K562 (cell line): ENCODE measurements at regions not wholly inside any gene's neighbourhood (a gene's known extent, or its start where the extent isn't known, plus 50 kb on each side); places are given as distances from the start of the nearest gene placed in this dataset.

ENCODE experiments used
- ATAC-seq: fragments of 200-7000 bp; cut with Tn5 transposase; 3 replicates; pipeline ENCODE4 v1.9.1; 2020; ENCODE audit warnings: moderate library complexity
- BruUV-seq: library from RNA; stranded (reverse); fragments of 400-500 nt; replicated peaks from 2 replicates; lab custom pipeline; 2021; lab: Mats Ljungman, UMichigan
- CTCF ChIA-PET: fragments of 300-600 bp; formaldehyde crosslinking; extraction: SDS; loops from one replicate; lab custom pipeline; 2021; ENCODE audit warnings: low intra/inter-chr PET ratio; lab: Yijun Ruan, JAX
- POLR2A ChIA-PET: fragments of 300-600, 350-650 bp; sonication (Branson Sonifier 250); formaldehyde crosslinking; extraction: SDS; loops from one replicate; lab custom pipeline; 2021; ENCODE audit warnings: antibody characterized with exemption, inconsistent platforms; lab: Yijun Ruan, JAX
- DNase-seq, 4 experiments: peaks; one replicate each; pipeline versions ENCODE4 v3.0.0 to v3.0.0-alpha.2; 2011 to 2018; ENCODE audit warnings: low spot score in 3 of 4, mixed read lengths in 3 of 4; ENCODE audit errors: extremely low read depth in 1 of 4
- FAIRE-seq: peaks from 2 replicates; lab custom pipeline; 2011; peaks lifted over from hg19 to GRCh38; lab: Jason Lieb, UNC
- H2AFZ ChIP-seq: 2 replicates; pipeline ENCODE4 v1.6.0; 2011; ENCODE audit warnings: low read depth, low read length, control low read depth, inconsistent platforms
- H3K27ac ChIP-seq: fragments of 200-600 bp; 3 replicates; pipeline ENCODE4 v1.8.0; 2011; ENCODE audit warnings: low read depth, mild to moderate bottlenecking, control low read depth, inconsistent platforms, low read length, moderate library complexity, mixed read lengths; ENCODE audit errors: extremely low read depth
- H3K27me3 ChIP-seq, 2 experiments: fragments of 300-600 bp in 1 of 2; 2 replicates in 1 of 2; 3 replicates in 1 of 2; pipeline versions ENCODE4 v1.6.0 to v1.8.0; 2011; ENCODE audit warnings: inconsistent platforms in 2 of 2, low read length in 2 of 2, mild to moderate bottlenecking in 1 of 2, mixed read lengths in 1 of 2, moderate library complexity in 1 of 2; ENCODE audit not compliant: control insufficient read depth in 2 of 2, insufficient read depth in 2 of 2
- H3K36me3 ChIP-seq: fragments of 300-600 bp; 3 replicates; pipeline ENCODE4 v1.8.0; 2011; ENCODE audit warnings: mild to moderate bottlenecking, low read length, inconsistent platforms; ENCODE audit not compliant: control insufficient read depth, insufficient read depth
- H3K4me1 ChIP-seq, 2 experiments: fragments of 200-600 bp in 1 of 2; replicated peaks in 1 of 2; 2 replicates in 1 of 2; 3 replicates in 1 of 2; pipeline versions ENCODE4 v1.5.1 to v1.8.0; 2011; ENCODE audit warnings: inconsistent platforms in 2 of 2, low read length in 2 of 2, mild to moderate bottlenecking in 1 of 2, mixed read lengths in 1 of 2, moderate library complexity in 1 of 2; ENCODE audit not compliant: control insufficient read depth in 2 of 2, insufficient read depth in 2 of 2
- H3K4me2 ChIP-seq: 2 replicates; pipeline ENCODE4 v1.6.1; 2011; ENCODE audit warnings: low read length, control low read depth, inconsistent platforms, mixed read lengths; ENCODE audit not compliant: insufficient read depth
- H3K4me3 ChIP-seq: fragments of 200-600 bp; sonication (generic), shearing (Covaris generic); 2 replicates; pipeline ENCODE4 v1.5.1; 2016; ENCODE audit warnings: control low read depth, inconsistent platforms
- H3K79me2 ChIP-seq: fragments of 200-600 bp; 3 replicates; pipeline ENCODE4 v1.8.0; 2011; ENCODE audit warnings: low read length, inconsistent platforms; ENCODE audit not compliant: control insufficient read depth, insufficient read depth
- H3K9ac ChIP-seq, 2 experiments: 2 replicates each; pipeline versions ENCODE4 v1.6.0 to v1.6.1; 2011; ENCODE audit warnings: low read depth in 2 of 2, low read length in 2 of 2, control low read depth in 1 of 2, inconsistent platforms in 1 of 2, mild to moderate bottlenecking in 1 of 2, mixed read lengths in 1 of 2; ENCODE audit not compliant: insufficient read depth in 1 of 2
- H3K9me1 ChIP-seq: one replicate; pipeline ENCODE4 v1.6.0; 2011; ENCODE audit warnings: inconsistent platforms, mild to moderate bottlenecking, low read length, moderate library complexity; ENCODE audit not compliant: control insufficient read depth, insufficient read depth
- H3K9me3 ChIP-seq: replicated peaks from 2 replicates; pipeline ENCODE4 v1.5.1; 2011; ENCODE audit warnings: low read depth, low read length, inconsistent platforms; ENCODE audit not compliant: control insufficient read depth, insufficient read depth
- H4K20me1 ChIP-seq: replicated peaks from 2 replicates; pipeline ENCODE4 v1.6.1; 2011; ENCODE audit warnings: low read length, inconsistent platforms, mixed read lengths; ENCODE audit not compliant: control insufficient read depth, insufficient read depth
- CCAR2 ChIP-seq: fragments of 200-400 bp; formaldehyde crosslinking; IDR thresholded peaks from 2 replicates; pipeline ENCODE4 v1.6.1; 2017; ENCODE audit warnings: mild to moderate bottlenecking, low read depth, low read length
- HCFC1 ChIP-seq: IDR thresholded peaks from 2 replicates; pipeline ENCODE4 v1.6.1; 2012; ENCODE audit warnings: low read depth, low read length, improper control_type of control experiment
- HDAC6 ChIP-seq: IDR thresholded peaks from 2 replicates; pipeline ENCODE4 v1.6.1; 2012; ENCODE audit warnings: low read depth, mild to moderate bottlenecking, control low read depth, inconsistent platforms, low read length, moderate library complexity
- HLTF ChIP-seq: fragments of 450-650 bp; IDR thresholded peaks from 2 replicates; pipeline ENCODE4 v1.6.1; 2016
- ILF3 ChIP-seq: fragments of 450-650 bp; IDR thresholded peaks from 2 replicates; pipeline ENCODE4 v1.6.1; 2018; ENCODE audit warnings: antibody characterized with exemption, mild to moderate bottlenecking, moderate library complexity, borderline replicate concordance
- MCM7 ChIP-seq, 2 experiments: fragments of 450-650 bp; IDR thresholded peaks; 2 replicates each; pipeline ENCODE4 v1.6.1; 2016 to 2018
- NCOA1 ChIP-seq: fragments of 450-650 bp; IDR thresholded peaks from 2 replicates; pipeline ENCODE4 v1.6.1; 2016; ENCODE audit warnings: low read depth
- PHTF2 ChIP-seq: fragments of 250-450 bp; sonication (Bioruptor Pico); IDR thresholded peaks from 2 replicates; pipeline ENCODE4 v1.5.0; 2021; ENCODE audit warnings: mild to moderate bottlenecking
- POLR2H ChIP-seq: IDR thresholded peaks from 2 replicates; pipeline ENCODE4 v1.6.1; 2016; ENCODE audit warnings: missing genetic modification characterization, low read depth, mild to moderate bottlenecking, control low read depth, missing compliant biosample characterization, moderate library complexity
- PTBP1 ChIP-seq: fragments of 200-400 bp; formaldehyde crosslinking; IDR thresholded peaks from 2 replicates; pipeline ENCODE4 v1.6.1; 2017; ENCODE audit warnings: low read depth, low read length
- PYGO2 ChIP-seq: fragments of 450-650 bp; IDR thresholded peaks from 2 replicates; pipeline ENCODE4 v1.6.1; 2016; ENCODE audit warnings: mild to moderate bottlenecking, missing genetic modification characterization, moderate library complexity, missing compliant biosample characterization
- RB1 ChIP-seq: fragments of 450-650 bp; IDR thresholded peaks from 2 replicates; pipeline ENCODE4 v1.6.1; 2017; ENCODE audit warnings: low read depth, mild to moderate bottlenecking
- TEAD2 ChIP-seq: fragments of 450-650 bp; IDR thresholded peaks from 2 replicates; pipeline ENCODE4 v1.6.1; 2016; ENCODE audit warnings: missing genetic modification characterization, control low read depth, missing compliant biosample characterization
- ZKSCAN1 ChIP-seq: fragments of 150-350 bp; IDR thresholded peaks from 2 replicates; pipeline ENCODE4 v1.6.1; 2016; ENCODE audit warnings: low read depth, low read length
- ZNF263 ChIP-seq: sonication (generic); formaldehyde crosslinking; IDR thresholded peaks from 2 replicates; pipeline ENCODE4 v1.8.0; 2022; ENCODE audit warnings: mild to moderate bottlenecking, missing genetic modification reagents, borderline replicate concordance
- ZNF57 ChIP-seq: fragments of 450-650 bp; formaldehyde crosslinking; IDR thresholded peaks from 2 replicates; pipeline ENCODE4 v1.4.0; 2020; ENCODE audit warnings: mild to moderate bottlenecking, moderate library complexity
- in situ Hi-C: fragments of 300-500 bp; cut with MboI; formaldehyde crosslinking; loops from 4 replicates; pipeline ENCODE4 v1.15.0; 2018; ENCODE audit warnings: inconsistent platforms, mixed read lengths
- intact Hi-C: fragments of 100-400 bp; cut with micrococcal nuclease; formaldehyde crosslinking; loops from 2 replicates; pipeline ENCODE4 v1.14.2; 2022
- TF ChIP-seq, protein P1 (sequence below): IDR thresholded peaks from 2 replicates; pipeline ENCODE4 v1.6.1; 2016; ENCODE audit warnings: missing genetic modification characterization, missing compliant biosample characterization
- TF ChIP-seq, protein P2 (sequence below): fragments of 200-800 bp; sonication (Bioruptor generic); IDR thresholded peaks from 2 replicates; pipeline ENCODE4 v1.6.1; 2017; ENCODE audit warnings: missing genetic modification characterization, missing compliant biosample characterization
- TF ChIP-seq, protein P3 (sequence below): sonication (generic); formaldehyde crosslinking; IDR thresholded peaks from 2 replicates; pipeline ENCODE4 v1.8.1; 2023; ENCODE audit warnings: mild to moderate bottlenecking, missing genetic modification reagents
- TF ChIP-seq, protein P4 (sequence below): sonication (generic); formaldehyde crosslinking; IDR thresholded peaks from 2 replicates; pipeline ENCODE4 v1.8.1; 2023; ENCODE audit warnings: mild to moderate bottlenecking, missing genetic modification reagents

DNA sequence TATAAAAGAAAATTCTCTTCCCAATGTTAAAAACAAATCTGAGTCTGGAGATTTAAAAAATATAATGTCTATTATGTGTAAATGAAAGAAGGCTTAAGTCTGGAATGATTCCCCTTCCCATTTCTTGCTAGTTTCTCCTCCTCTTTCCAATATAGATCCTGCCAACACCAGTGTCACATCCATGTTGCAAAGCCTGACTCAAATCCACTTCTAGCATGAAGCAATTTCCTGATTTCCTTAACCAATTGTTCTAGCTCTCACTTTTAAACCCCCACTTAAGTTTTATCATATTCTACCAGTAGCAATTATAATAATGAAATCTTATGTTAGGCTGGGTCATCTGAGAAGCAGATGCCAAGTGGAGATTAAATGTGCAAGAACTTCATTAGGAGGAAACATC is 100.1 kb upstream of the SEC61G start:
- Histone ChIP-seq H3K4me2 (no peak overlapping the region), H2AFZ (no peak overlapping the region), H3K4me1 (no peaks in the 10 kb centered on the region), H3K4me3 (no peak overlapping the region), H3K9ac (no peak overlapping the region), H3K27me3 (peaks cover 0 to 3% of the 10 kb centered on the region in 2 experiments; a peak in 1 of 5 replicates), H3K27ac (no peak overlapping the region), H3K9me1 (no peaks in the 10 kb centered on the region), H4K20me1 (no peaks in the 10 kb centered on the region), H3K9me3 (no peaks in the 10 kb centered on the region), H3K36me3 (no peaks in the 10 kb centered on the region), H3K79me2 (no peaks in the 10 kb centered on the region)
- no TSS peak for BruUV-seq
- no peak for ATAC-seq
- DNase-seq, result no peak
- POLR2A ChIA-PET, result no interaction called here
- in situ Hi-C loops (no loop called here), intact Hi-C loops (no loop called here)
- no peak for FAIRE-seq
- TF ChIP-seq HDAC6, result no peak
- TF ChIP-seq, protein P1, sequence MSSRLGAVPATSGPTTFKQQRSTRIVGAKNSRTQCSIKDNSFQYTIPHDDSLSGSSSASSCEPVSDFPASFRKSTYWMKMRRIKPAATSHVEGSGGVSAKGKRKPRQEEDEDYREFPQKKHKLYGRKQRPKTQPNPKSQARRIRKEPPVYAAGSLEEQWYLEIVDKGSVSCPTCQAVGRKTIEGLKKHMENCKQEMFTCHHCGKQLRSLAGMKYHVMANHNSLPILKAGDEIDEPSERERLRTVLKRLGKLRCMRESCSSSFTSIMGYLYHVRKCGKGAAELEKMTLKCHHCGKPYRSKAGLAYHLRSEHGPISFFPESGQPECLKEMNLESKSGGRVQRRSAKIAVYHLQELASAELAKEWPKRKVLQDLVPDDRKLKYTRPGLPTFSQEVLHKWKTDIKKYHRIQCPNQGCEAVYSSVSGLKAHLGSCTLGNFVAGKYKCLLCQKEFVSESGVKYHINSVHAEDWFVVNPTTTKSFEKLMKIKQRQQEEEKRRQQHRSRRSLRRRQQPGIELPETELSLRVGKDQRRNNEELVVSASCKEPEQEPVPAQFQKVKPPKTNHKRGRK (tag), result no peak
- TF ChIP-seq NCOA1, result no peak
- no peak for TF ChIP-seq CCAR2
- TF ChIP-seq HCFC1, result no peak
- TF ChIP-seq, protein P2, sequence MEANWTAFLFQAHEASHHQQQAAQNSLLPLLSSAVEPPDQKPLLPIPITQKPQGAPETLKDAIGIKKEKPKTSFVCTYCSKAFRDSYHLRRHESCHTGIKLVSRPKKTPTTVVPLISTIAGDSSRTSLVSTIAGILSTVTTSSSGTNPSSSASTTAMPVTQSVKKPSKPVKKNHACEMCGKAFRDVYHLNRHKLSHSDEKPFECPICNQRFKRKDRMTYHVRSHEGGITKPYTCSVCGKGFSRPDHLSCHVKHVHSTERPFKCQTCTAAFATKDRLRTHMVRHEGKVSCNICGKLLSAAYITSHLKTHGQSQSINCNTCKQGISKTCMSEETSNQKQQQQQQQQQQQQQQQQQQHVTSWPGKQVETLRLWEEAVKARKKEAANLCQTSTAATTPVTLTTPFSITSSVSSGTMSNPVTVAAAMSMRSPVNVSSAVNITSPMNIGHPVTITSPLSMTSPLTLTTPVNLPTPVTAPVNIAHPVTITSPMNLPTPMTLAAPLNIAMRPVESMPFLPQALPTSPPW (CRISPR knock-in tag), result no peak
- TF ChIP-seq, protein P3, sequence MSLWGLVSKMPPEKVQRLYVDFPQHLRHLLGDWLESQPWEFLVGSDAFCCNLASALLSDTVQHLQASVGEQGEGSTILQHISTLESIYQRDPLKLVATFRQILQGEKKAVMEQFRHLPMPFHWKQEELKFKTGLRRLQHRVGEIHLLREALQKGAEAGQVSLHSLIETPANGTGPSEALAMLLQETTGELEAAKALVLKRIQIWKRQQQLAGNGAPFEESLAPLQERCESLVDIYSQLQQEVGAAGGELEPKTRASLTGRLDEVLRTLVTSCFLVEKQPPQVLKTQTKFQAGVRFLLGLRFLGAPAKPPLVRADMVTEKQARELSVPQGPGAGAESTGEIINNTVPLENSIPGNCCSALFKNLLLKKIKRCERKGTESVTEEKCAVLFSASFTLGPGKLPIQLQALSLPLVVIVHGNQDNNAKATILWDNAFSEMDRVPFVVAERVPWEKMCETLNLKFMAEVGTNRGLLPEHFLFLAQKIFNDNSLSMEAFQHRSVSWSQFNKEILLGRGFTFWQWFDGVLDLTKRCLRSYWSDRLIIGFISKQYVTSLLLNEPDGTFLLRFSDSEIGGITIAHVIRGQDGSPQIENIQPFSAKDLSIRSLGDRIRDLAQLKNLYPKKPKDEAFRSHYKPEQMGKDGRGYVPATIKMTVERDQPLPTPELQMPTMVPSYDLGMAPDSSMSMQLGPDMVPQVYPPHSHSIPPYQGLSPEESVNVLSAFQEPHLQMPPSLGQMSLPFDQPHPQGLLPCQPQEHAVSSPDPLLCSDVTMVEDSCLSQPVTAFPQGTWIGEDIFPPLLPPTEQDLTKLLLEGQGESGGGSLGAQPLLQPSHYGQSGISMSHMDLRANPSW (CRISPR knock-in tag), result no peak
- TF ChIP-seq, protein P4, sequence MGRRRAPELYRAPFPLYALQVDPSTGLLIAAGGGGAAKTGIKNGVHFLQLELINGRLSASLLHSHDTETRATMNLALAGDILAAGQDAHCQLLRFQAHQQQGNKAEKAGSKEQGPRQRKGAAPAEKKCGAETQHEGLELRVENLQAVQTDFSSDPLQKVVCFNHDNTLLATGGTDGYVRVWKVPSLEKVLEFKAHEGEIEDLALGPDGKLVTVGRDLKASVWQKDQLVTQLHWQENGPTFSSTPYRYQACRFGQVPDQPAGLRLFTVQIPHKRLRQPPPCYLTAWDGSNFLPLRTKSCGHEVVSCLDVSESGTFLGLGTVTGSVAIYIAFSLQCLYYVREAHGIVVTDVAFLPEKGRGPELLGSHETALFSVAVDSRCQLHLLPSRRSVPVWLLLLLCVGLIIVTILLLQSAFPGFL (CRISPR knock-in tag), result no peak
- no peak for TF ChIP-seq PTBP1
- no peak for TF ChIP-seq ILF3
- no peak for TF ChIP-seq HLTF
- TF ChIP-seq ZKSCAN1, result no peak
- TF ChIP-seq POLR2H (tag), result no peak
- no peak for TF ChIP-seq PHTF2 (CRISPR knock-in tag)
- no peak for TF ChIP-seq ZNF263 (CRISPR knock-in tag)
- TF ChIP-seq MCM7 (IDR thresholded peaks at IDR 0.05), result no peak
- no peak for TF ChIP-seq ZNF57 (CRISPR knock-in tag)
- TF ChIP-seq TEAD2 (tag), result no peak
- TF ChIP-seq PYGO2 (tag), result no peak
- TF ChIP-seq RB1, result no peak
- TF ChIP-seq, all 486 proteins: peak for 0
- CTCF ChIA-PET, result no interaction called here
